OCI-LY7 (cell line): ENCODE measurements at regions not wholly inside any gene's neighbourhood (a gene's known extent, or its start where the extent isn't known, plus 50 kb on each side); places are given as distances from the start of the nearest gene placed in this dataset.

Source experiments
- BruUV-seq: library from RNA; stranded (reverse); fragments of 400-500 nt; replicated peaks from 2 replicates; lab custom pipeline; 2021; lab: Mats Ljungman, UMichigan
- CTCF ChIA-PET: fragments of 300-600 bp; sonication (Branson Sonifier 250); formaldehyde crosslinking; loops from one replicate; lab custom pipeline; 2022; ENCODE audit warnings: antibody characterized with exemption; ENCODE audit not compliant: unreplicated experiment; lab: Charles Lee
- POLR2A ChIA-PET: fragments of 300-600 bp; sonication (Branson Sonifier 250); formaldehyde crosslinking; loops from one replicate; lab custom pipeline; 2022; ENCODE audit warnings: antibody characterized with exemption; lab: Charles Lee
- DNase-seq: peaks from one replicate; pipeline ENCODE4 v3.0.0-alpha.2; 2015; ENCODE audit warnings: low spot score
- H2AFZ ChIP-seq: fragments of 200-600 bp; sonication (generic), shearing (Covaris generic); 2 replicates; pipeline ENCODE4 v1.6.1; 2014; ENCODE audit warnings: mild to moderate bottlenecking, antibody characterized with exemption, low read length, moderate library complexity
- H3K27ac ChIP-seq: fragments of 200-600 bp; sonication (generic); 2 replicates; pipeline ENCODE4 v1.5.1; 2014; ENCODE audit warnings: mixed run types, low read depth, mild to moderate bottlenecking, moderate library complexity, low read length, inconsistent platforms; ENCODE audit not compliant: poor library complexity, severe bottlenecking
- H3K36me3 ChIP-seq: fragments of 200-600 bp; sonication (generic); 2 replicates; pipeline ENCODE4 v1.6.1; 2014; ENCODE audit warnings: mild to moderate bottlenecking, antibody characterized with exemption, low read length, moderate library complexity, mixed read lengths; ENCODE audit not compliant: insufficient read depth
- H3K4me1 ChIP-seq: fragments of 200-600 bp; sonication (generic); 2 replicates; pipeline ENCODE4 v1.5.1; 2014; ENCODE audit warnings: mild to moderate bottlenecking, low read length; ENCODE audit not compliant: insufficient read depth, poor library complexity, severe bottlenecking
- H3K4me2 ChIP-seq: fragments of 200-600 bp; sonication (generic); 2 replicates; pipeline ENCODE4 v1.6.1; 2014; ENCODE audit warnings: mild to moderate bottlenecking, low read length
- H3K4me3 ChIP-seq: fragments of 200-600 bp; sonication (generic); 2 replicates; pipeline ENCODE4 v1.5.1; 2014; ENCODE audit warnings: mild to moderate bottlenecking, low read depth, low read length; ENCODE audit not compliant: poor library complexity, severe bottlenecking
- H3K79me2 ChIP-seq: fragments of 200-600 bp; sonication (generic); 2 replicates; pipeline ENCODE4 v1.6.1; 2016; ENCODE audit warnings: low read depth, mild to moderate bottlenecking, low read length, moderate library complexity, mixed read lengths; ENCODE audit not compliant: insufficient read depth
- H3K9me2 ChIP-seq: fragments of 200-600 bp; sonication (generic); 2 replicates; pipeline ENCODE4 v1.6.1; 2016; ENCODE audit warnings: mild to moderate bottlenecking, low read length, mixed read lengths; ENCODE audit not compliant: insufficient read depth
- H3K9me3 ChIP-seq: fragments of 200-600 bp; sonication (generic); 2 replicates; pipeline ENCODE4 v1.6.1; 2014; ENCODE audit warnings: mild to moderate bottlenecking, mixed run types, low read length, mixed read lengths
- H4K20me1 ChIP-seq: fragments of 200-600 bp; sonication (generic); 2 replicates; pipeline ENCODE4 v1.6.1; 2014; ENCODE audit warnings: mild to moderate bottlenecking, antibody characterized with exemption, low read length, moderate library complexity, mixed read lengths; ENCODE audit not compliant: insufficient read depth
- CTCF ChIP-seq: fragments of 200-600 bp; sonication (generic); conservative IDR thresholded peaks from 2 replicates; pipeline ENCODE4 v1.5.1; 2014; ENCODE audit warnings: mild to moderate bottlenecking, antibody characterized with exemption, low read length, moderate library complexity, mixed read lengths
- EZH2phosphoT487 ChIP-seq: fragments of 200-600 bp; sonication (generic); IDR thresholded peaks from 2 replicates; pipeline ENCODE4 v1.6.1; 2018; ENCODE audit warnings: low read depth, borderline replicate concordance, mild to moderate bottlenecking, mixed run types, antibody characterized with exemption, low read length, moderate library complexity, mixed read lengths
- intact Hi-C: fragments of 100-400 bp; cut with micrococcal nuclease; formaldehyde crosslinking; loops from one replicate; pipeline ENCODE4 v1.10.0; 2022; ENCODE audit not compliant: unreplicated experiment

DNA sequence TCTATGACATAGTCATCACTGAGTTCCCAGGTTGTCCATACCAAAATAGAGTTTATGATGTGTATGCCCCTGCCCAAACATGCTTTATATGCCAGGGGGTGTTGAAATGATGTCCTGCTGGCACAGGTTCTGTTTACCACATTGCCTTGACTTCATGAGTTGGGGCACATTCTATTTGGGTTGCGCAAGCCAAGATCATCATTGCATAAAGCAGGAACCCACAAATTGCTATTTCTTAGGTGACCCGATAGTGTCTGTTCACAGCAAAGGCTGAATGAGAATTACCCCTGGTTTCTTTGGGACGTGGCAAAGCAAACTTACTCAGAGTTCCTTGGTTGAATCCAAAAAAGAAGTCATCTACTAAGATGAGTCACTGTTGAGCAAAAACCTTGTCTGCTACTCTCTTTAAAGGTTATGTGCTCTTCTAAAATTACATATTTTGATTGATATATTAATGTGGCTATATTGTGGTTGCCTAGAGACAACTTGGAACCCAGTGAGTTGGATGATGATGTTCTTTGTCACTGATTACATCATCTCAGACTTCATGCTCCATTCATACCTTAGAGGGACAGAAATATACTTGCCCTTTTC, 912.6 kb upstream of the SOX9 start:
- no TSS peak for BruUV-seq
- POLR2A ChIA-PET, result no interaction called here
- intact Hi-C loops, result no loop called here
- no peak overlapping the region for H3K4me3 ChIP-seq
- no peak overlapping the region for H2AFZ ChIP-seq
- CTCF ChIA-PET, result no interaction called here
- no peaks in the 10 kb centered on the region for H3K4me1 ChIP-seq
- no peaks in the 10 kb centered on the region for H3K9me2 ChIP-seq
- DNase-seq, result no peak
- no peaks in the 10 kb centered on the region for H4K20me1 ChIP-seq
- no peaks in the 10 kb centered on the region for H3K79me2 ChIP-seq
- TF ChIP-seq EZH2phosphoT487, result no peak
- no peak for TF ChIP-seq CTCF
- H3K9me3 ChIP-seq, result peaks cover 5% of the 10 kb centered on the region; the same call in 1 of the 2 replicates
- H3K27ac ChIP-seq, result no peak overlapping the region
- H3K36me3 ChIP-seq, result no peaks in the 10 kb centered on the region
- no peak overlapping the region for H3K4me2 ChIP-seq

DNA sequence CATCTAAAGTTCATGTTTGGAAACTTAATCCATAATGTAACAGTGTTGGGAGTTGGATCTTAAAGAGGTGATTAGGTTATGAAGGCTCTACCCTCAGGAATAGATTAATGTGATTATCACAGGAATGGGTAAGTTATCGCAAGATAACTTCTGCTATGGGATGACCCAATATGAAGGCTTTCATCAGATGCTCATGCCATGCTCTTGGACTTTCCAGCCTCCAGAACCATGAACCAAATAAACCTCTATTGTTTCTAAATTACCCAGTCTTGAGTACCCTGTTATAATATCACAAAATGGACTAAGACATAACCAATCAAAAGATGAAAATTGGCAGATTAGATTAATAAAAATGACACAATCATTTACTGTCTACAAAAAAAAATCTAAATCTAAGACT, 906.9 kb upstream of the SOX9 start:
- DNase-seq, result no peak
- POLR2A ChIA-PET, result interaction anchor here (0.6 kb wide), 1 partner anchor 515 kb away, joined by 5 read pairs; no protein-coding TSS in a partner anchor
- no TSS peak for BruUV-seq

More for the DNA sequence above, 906.9 kb upstream of the SOX9 start:
- Histone ChIP-seq H3K4me2 (no peak overlapping the region), H3K4me1 (no peaks in the 10 kb centered on the region), H3K9me3 (peaks cover 5% of the 10 kb centered on the region; the same call in 1 of the 2 replicates), H3K79me2 (no peaks in the 10 kb centered on the region), H3K4me3 (no peak overlapping the region), H3K27ac (no peak overlapping the region), H3K36me3 (no peaks in the 10 kb centered on the region), H2AFZ (no peak overlapping the region), H3K9me2 (no peaks in the 10 kb centered on the region; the same call in 1 of the 2 replicates), H4K20me1 (no peaks in the 10 kb centered on the region)
- CTCF ChIA-PET, result no interaction called here
- intact Hi-C loops, result no loop called here
- no peak for TF ChIP-seq EZH2phosphoT487
- TF ChIP-seq CTCF, result no peak
